ENCODE measurements at regions not wholly inside any gene's neighbourhood (a gene's known extent, or its start where the extent isn't known, plus 50 kb on each side); places are given as distances from the start of the nearest gene placed in this dataset.
"Not testable (repeated sequence)": the region's sequence is repeated elsewhere in the genome, so short reads cannot be mapped to it uniquely, and the experiment has no call there.

- no peak for TF ChIP-seq MAX (IDR thresholded peaks at IDR 0.05)
These were observed 240.2 kb upstream of the GLRA1 start (continued) for GRCh38 chr5:152164860-152165259.

- not testable (repeated sequence) for H3K9ac ChIP-seq (ENCODE audit: low read depth in 1 of 2, low read length in 2 of 2); H3K9me3 ChIP-seq (ENCODE audit: control insufficient read depth in 4 of 4, low read length in 3 of 4); H3K27me3 ChIP-seq (ENCODE audit: control insufficient read depth in 4 of 4, insufficient read depth in 4 of 4, low read length in 3 of 4); H3K4me3 ChIP-seq (ENCODE audit: low read depth in 1 of 3, low read length in 3 of 3); DNase-seq (ENCODE audit: low spot score); H3K36me3 ChIP-seq (ENCODE audit: control insufficient read depth in 4 of 4, insufficient read depth in 3 of 4, low read depth in 1 of 4, low read length in 3 of 4); H3K27ac ChIP-seq (ENCODE audit: low read depth in 1 of 2, low read length in 2 of 2); H3K4me1 ChIP-seq (ENCODE audit: control insufficient read depth in 4 of 4, insufficient read depth in 4 of 4, low read length in 3 of 4)
- WGBS: 51% methylated on average over 4 of the region's 4 CpGs
These were observed 235.2 kb upstream of the GLRA1 start for GRCh38 chr5:152159894-152160293.

GRCh38 chr5:152154452-152154851 is 229.8 kb upstream of the GLRA1 start:
- H3K27me3 ChIP-seq (ENCODE audit: control insufficient read depth in 4 of 4, insufficient read depth in 4 of 4, low read length in 3 of 4); H3K36me3 ChIP-seq (ENCODE audit: control insufficient read depth in 4 of 4, insufficient read depth in 3 of 4, low read depth in 1 of 4, low read length in 3 of 4); H3K4me3 ChIP-seq (ENCODE audit: low read depth in 1 of 3, low read length in 3 of 3); H3K9me3 ChIP-seq (ENCODE audit: control insufficient read depth in 4 of 4, low read length in 3 of 4); DNase-seq (ENCODE audit: low spot score); H3K9ac ChIP-seq (ENCODE audit: low read depth in 1 of 2, low read length in 2 of 2); H3K4me1 ChIP-seq (ENCODE audit: control insufficient read depth in 4 of 4, insufficient read depth in 4 of 4, low read length in 3 of 4); H3K27ac ChIP-seq (ENCODE audit: low read depth in 1 of 2, low read length in 2 of 2): not testable (repeated sequence)
- 91% methylated on average over 2 of the region's 2 CpGs for WGBS

DNA sequence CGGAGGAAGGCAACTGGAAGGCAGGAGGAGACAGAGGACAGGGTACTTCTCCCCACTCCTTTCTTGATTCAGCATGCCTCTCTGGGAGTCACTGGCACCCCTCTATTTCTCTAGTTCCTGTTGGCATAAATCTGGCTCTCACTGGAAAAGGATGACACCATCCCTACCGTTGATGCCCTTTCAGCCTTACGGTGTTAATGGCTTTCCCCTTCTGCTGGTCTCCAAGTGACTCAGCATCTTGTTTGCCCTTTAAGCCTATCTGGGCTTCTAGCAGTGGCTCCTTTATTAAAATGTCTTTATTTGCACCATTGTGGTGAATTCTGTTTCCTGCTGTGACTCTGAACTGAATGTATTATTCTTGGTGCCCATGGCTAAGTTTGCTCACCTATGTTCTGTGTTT is 227.3 kb upstream of the GLRA1 start:
- 89% methylated on average over 3 of the region's 3 CpGs for WGBS
- Histone ChIP-seq H3K9ac (ENCODE audit: low read depth in 1 of 2, low read length in 2 of 2) (no peak overlapping the region), H3K4me1 (ENCODE audit: control insufficient read depth in 4 of 4, insufficient read depth in 4 of 4, low read length in 3 of 4) (no peaks in the 10 kb centered on the region), H3K27me3 (ENCODE audit: control insufficient read depth in 4 of 4, insufficient read depth in 4 of 4, low read length in 3 of 4) (no peaks in the 10 kb centered on the region), H3K4me3 (ENCODE audit: low read depth in 1 of 3, low read length in 3 of 3) (no peak overlapping the region), H3K36me3 (ENCODE audit: control insufficient read depth in 4 of 4, insufficient read depth in 3 of 4, low read depth in 1 of 4, low read length in 3 of 4) (no peaks in the 10 kb centered on the region), H3K27ac (ENCODE audit: low read depth in 1 of 2, low read length in 2 of 2) (no peak overlapping the region), H3K9me3 (ENCODE audit: control insufficient read depth in 4 of 4, low read length in 3 of 4) (no peaks in the 10 kb centered on the region)
- DNase-seq (ENCODE audit: low spot score): no peak
- no peak for TF ChIP-seq MAX (IDR thresholded peaks at IDR 0.05)
- no peak for TF ChIP-seq HNF4A (conservative IDR thresholded peaks at IDR 0.05)
- TF ChIP-seq JUND (IDR thresholded peaks at IDR 0.05): no peak
- TF ChIP-seq REST (IDR thresholded peaks at IDR 0.05): no peak
- TF ChIP-seq EGR1 (IDR thresholded peaks at IDR 0.05; ENCODE audit: low read depth in 2 of 2): no peak
- no peak for TF ChIP-seq ATF3 (IDR thresholded peaks at IDR 0.05)
- no peak for TF ChIP-seq HNF4G (IDR thresholded peaks at IDR 0.05)
- no peak for TF ChIP-seq RXRA (IDR thresholded peaks at IDR 0.05)
- no peak for TF ChIP-seq GABPA (IDR thresholded peaks at IDR 0.05 in 1 of 2, conservative IDR thresholded peaks at IDR 0.05 in 1 of 2)
- no peak for TF ChIP-seq FOXA2 (IDR thresholded peaks at IDR 0.05)
- no peak for TF ChIP-seq YY1 (IDR thresholded peaks at IDR 0.05)
- TF ChIP-seq CTCF (IDR thresholded peaks at IDR 0.05; ENCODE audit: low read depth, low read length, missing input control): no peak
- no peak for TF ChIP-seq TAF1 (conservative IDR thresholded peaks at IDR 0.05)
- TF ChIP-seq FOXA1 (IDR thresholded peaks at IDR 0.05): no peak
- TF ChIP-seq NR2F2 (IDR thresholded peaks at IDR 0.05): no peak
- no peak for TF ChIP-seq RAD21 (IDR thresholded peaks at IDR 0.05)
- TF ChIP-seq, protein P1, sequence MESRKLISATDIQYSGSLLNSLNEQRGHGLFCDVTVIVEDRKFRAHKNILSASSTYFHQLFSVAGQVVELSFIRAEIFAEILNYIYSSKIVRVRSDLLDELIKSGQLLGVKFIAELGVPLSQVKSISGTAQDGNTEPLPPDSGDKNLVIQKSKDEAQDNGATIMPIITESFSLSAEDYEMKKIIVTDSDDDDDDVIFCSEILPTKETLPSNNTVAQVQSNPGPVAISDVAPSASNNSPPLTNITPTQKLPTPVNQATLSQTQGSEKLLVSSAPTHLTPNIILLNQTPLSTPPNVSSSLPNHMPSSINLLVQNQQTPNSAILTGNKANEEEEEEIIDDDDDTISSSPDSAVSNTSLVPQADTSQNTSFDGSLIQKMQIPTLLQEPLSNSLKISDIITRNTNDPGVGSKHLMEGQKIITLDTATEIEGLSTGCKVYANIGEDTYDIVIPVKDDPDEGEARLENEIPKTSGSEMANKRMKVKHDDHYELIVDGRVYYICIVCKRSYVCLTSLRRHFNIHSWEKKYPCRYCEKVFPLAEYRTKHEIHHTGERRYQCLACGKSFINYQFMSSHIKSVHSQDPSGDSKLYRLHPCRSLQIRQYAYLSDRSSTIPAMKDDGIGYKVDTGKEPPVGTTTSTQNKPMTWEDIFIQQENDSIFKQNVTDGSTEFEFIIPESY (IDR thresholded peaks at IDR 0.05): no peak

All from liver (tissue), 8 donors.